ENCODE measurements at regions not wholly inside any gene's neighbourhood (a gene's known extent, or its start where the extent isn't known, plus 50 kb on each side); places are given as distances from the start of the nearest gene placed in this dataset.

DNA sequence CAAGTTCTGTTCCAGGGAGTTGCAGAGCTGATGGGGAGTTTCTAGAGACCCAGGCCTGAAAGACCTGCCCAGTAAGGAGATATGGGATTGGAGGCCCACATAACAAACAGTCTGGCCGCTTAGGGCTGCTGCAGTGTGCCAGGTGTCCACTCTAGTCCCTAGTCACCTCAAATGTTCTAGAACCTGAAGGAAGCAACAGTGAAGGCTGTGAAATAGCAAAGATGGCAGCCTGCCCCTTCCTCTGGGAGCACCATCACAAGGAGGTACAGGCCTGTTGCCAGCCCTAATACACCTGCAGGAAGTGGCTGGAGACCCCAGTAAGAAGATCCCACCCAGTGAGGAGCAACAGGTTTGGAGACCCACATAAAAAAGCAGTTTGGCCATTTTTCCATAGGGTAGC lies 783.8 kb upstream of the EDIL3 start (continued):
- no peak for TF ChIP-seq TEAD2 (CRISPR knock-in tag; IDR thresholded peaks at IDR 0.05)

DNA sequence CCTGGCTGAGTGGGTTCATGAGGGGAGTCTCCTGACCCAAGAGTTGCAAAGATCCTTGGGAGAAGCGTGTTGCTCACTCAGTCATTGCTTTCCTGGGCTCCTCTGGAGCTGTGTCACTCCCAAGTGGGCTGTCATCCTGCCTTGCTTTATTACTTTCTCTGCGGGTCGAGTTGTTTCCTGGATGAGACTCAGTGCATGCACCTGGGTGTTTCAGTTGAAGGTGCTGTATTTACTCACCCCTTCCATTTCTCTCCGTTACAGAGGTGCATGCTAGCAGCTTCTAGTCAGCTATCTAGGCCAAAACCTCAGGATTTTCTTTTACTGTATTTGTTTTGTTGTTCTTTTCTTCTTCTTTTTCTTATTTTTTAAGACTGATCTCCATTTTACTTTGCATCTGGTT lies 785.5 kb upstream of the EDIL3 start:
- CTCF ChIA-PET (ENCODE audit: low intra/inter-chr PET ratio, low total read pairs): no interaction called here
- Histone ChIP-seq H4K20me1 (ENCODE audit: insufficient read depth, low read length) (no peaks in the 10 kb centered on the region), H3K36me3 (replicated peaks in 1 of 2; ENCODE audit: control insufficient read depth in 1 of 2, insufficient read depth in 2 of 2, low read length in 2 of 2) (no peaks in the 10 kb centered on the region), H3K27ac (ENCODE audit: extremely low read length, insufficient read depth, low read length) (no peak overlapping the region), H3K9me3 (ENCODE audit: low read length) (peaks cover 5% of the 10 kb centered on the region; the same call in 1 of the 2 replicates), H3K4me2 (ENCODE audit: low read depth, low read length) (no peak overlapping the region), H3K9ac (ENCODE audit: insufficient read depth, low read depth, low read length) (no peak overlapping the region), H3K4me3 (replicated peaks in 1 of 3; ENCODE audit: insufficient read depth in 1 of 3, low read depth in 2 of 3, low read length in 3 of 3) (no peak overlapping the region), H3K27me3 (ENCODE audit: control insufficient read depth in 1 of 2, insufficient read depth in 2 of 2, low read length in 2 of 2) (no peaks in the 10 kb centered on the region), H3K4me1 (ENCODE audit: insufficient read depth, low read length) (no peaks in the 10 kb centered on the region), H2AFZ (ENCODE audit: low read length) (no peak overlapping the region), H3K79me2 (ENCODE audit: insufficient read depth, low read length) (no peaks in the 10 kb centered on the region)
- in situ Hi-C loops (cut with HindIII; ENCODE audit: extremely low pct_ligation_motif_present, low pct_unique_long_range_greater_than_20kb) (no loop called here), intact Hi-C loops (cut with micrococcal nuclease; ENCODE audit: unreplicated experiment) (no loop called here)
- ATAC-seq (no peak), DNase-seq (ENCODE audit: low spot score) (no peak), FAIRE-seq (no peak)
- POLR2A ChIA-PET: no interaction called here
- TF ChIP-seq, protein P1, sequence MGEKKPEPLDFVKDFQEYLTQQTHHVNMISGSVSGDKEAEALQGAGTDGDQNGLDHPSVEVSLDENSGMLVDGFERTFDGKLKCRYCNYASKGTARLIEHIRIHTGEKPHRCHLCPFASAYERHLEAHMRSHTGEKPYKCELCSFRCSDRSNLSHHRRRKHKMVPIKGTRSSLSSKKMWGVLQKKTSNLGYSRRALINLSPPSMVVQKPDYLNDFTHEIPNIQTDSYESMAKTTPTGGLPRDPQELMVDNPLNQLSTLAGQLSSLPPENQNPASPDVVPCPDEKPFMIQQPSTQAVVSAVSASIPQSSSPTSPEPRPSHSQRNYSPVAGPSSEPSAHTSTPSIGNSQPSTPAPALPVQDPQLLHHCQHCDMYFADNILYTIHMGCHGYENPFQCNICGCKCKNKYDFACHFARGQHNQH (CRISPR knock-in tag; IDR thresholded peaks at IDR 0.05): no peak
- TF ChIP-seq, protein P2, sequence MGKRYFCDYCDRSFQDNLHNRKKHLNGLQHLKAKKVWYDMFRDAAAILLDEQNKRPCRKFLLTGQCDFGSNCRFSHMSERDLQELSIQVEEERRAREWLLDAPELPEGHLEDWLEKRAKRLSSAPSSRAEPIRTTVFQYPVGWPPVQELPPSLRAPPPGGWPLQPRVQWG (CRISPR knock-in tag; IDR thresholded peaks at IDR 0.05; ENCODE audit: borderline replicate concordance, low read depth): no peak
- TF ChIP-seq ZMYM4 (CRISPR knock-in tag; IDR thresholded peaks at IDR 0.05): no peak
- TF ChIP-seq EED (CRISPR knock-in tag; IDR thresholded peaks at IDR 0.05): no peak
- TF ChIP-seq, protein P3, sequence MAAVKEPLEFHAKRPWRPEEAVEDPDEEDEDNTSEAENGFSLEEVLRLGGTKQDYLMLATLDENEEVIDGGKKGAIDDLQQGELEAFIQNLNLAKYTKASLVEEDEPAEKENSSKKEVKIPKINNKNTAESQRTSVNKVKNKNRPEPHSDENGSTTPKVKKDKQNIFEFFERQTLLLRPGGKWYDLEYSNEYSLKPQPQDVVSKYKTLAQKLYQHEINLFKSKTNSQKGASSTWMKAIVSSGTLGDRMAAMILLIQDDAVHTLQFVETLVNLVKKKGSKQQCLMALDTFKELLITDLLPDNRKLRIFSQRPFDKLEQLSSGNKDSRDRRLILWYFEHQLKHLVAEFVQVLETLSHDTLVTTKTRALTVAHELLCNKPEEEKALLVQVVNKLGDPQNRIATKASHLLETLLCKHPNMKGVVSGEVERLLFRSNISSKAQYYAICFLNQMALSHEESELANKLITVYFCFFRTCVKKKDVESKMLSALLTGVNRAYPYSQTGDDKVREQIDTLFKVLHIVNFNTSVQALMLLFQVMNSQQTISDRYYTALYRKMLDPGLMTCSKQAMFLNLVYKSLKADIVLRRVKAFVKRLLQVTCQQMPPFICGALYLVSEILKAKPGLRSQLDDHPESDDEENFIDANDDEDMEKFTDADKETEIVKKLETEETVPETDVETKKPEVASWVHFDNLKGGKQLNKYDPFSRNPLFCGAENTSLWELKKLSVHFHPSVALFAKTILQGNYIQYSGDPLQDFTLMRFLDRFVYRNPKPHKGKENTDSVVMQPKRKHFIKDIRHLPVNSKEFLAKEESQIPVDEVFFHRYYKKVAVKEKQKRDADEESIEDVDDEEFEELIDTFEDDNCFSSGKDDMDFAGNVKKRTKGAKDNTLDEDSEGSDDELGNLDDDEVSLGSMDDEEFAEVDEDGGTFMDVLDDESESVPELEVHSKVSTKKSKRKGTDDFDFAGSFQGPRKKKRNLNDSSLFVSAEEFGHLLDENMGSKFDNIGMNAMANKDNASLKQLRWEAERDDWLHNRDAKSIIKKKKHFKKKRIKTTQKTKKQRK (IDR thresholded peaks at IDR 0.05; ENCODE audit: low read length): no peak
- TF ChIP-seq KDM5A (IDR thresholded peaks at IDR 0.05; ENCODE audit: borderline replicate concordance, low read length): no peak
- TF ChIP-seq CHD2 (IDR thresholded peaks at IDR 0.05; ENCODE audit: low read depth, low read length): no peak
- no peak for TF ChIP-seq SALL1 (CRISPR knock-in tag; IDR thresholded peaks at IDR 0.05)
- TF ChIP-seq CBX1 (IDR thresholded peaks at IDR 0.05; ENCODE audit: low read depth): no peak
- TF ChIP-seq FOSL1 (CRISPR knock-in tag; IDR thresholded peaks at IDR 0.05; ENCODE audit: borderline replicate concordance): no peak
- no peak for TF ChIP-seq XRCC5 (optimal IDR thresholded peaks at IDR 0.05; ENCODE audit: low read length)
- TF ChIP-seq SIN3A (IDR thresholded peaks at IDR 0.05; ENCODE audit: borderline replicate concordance, low read depth, low read length): no peak
- TF ChIP-seq CAMTA2 (CRISPR knock-in tag; IDR thresholded peaks at IDR 0.05; ENCODE audit: borderline replicate concordance): no peak
- 0% methylated on average over 2 of the region's 4 CpGs for WGBS (ENCODE audit: low lambda C conversion rate)
- no TSS peak for BruUV-seq (replicated peaks)

Data from HepG2 (cell line).